ENCODE measurements at regions not wholly inside any gene's neighbourhood (a gene's known extent, or its start where the extent isn't known, plus 50 kb on each side); places are given as distances from the start of the nearest gene placed in this dataset.

GRCh38 chr7:93651603-93652159 lies 77.2 kb upstream of the CALCR start:
- no peaks in the 10 kb centered on the region for H3K4me1 ChIP-seq
- no peak overlapping the region for H3K4me3 ChIP-seq
- intact Hi-C loops (cut with DNase I; ENCODE audit: low total_unique reads) = no loop called here
- WGBS, 5 donors = 61 to 90% (median 71%) methylated on average over 1 of the region's 1 CpG
- H3K27ac ChIP-seq = no peak overlapping the region
- H3K36me3 ChIP-seq = no peaks in the 10 kb centered on the region
- no peak for TF ChIP-seq POLR2AphosphoS5 (IDR thresholded peaks at IDR 0.05)
- TF ChIP-seq POLR2A (IDR thresholded peaks at IDR 0.05) = no peak
- no peak for TF ChIP-seq CTCF (IDR thresholded peaks at IDR 0.05 in 8 of 11, conservative IDR thresholded peaks at IDR 0.05 in 3 of 11)
- DNase-seq = no peak
- no peaks in the 10 kb centered on the region for H3K27me3 ChIP-seq (replicated peaks in 1 of 7)
- no peaks in the 10 kb centered on the region for H3K9me3 ChIP-seq

- Histone ChIP-seq H3K4me3 (no peak overlapping the region), H3K27me3 (replicated peaks in 1 of 7) (no peaks in the 10 kb centered on the region), H3K9me3 (no peaks in the 10 kb centered on the region), H3K36me3 (no peaks in the 10 kb centered on the region), H3K4me1 (no peaks in the 10 kb centered on the region), H3K27ac (no peak overlapping the region)
- TF ChIP-seq CTCF (IDR thresholded peaks at IDR 0.05 in 8 of 11, conservative IDR thresholded peaks at IDR 0.05 in 3 of 11) (no peak), POLR2AphosphoS5 (IDR thresholded peaks at IDR 0.05) (no peak), POLR2A (IDR thresholded peaks at IDR 0.05) (no peak)
- intact Hi-C loops (cut with DNase I; ENCODE audit: low total_unique reads) = no loop called here
- WGBS, 5 donors = 53 to 94% (median 85%) methylated on average over 1 of the region's 1 CpG
- no peak for DNase-seq
Measured at GRCh38 chr7:93646538-93646937, 72.0 kb upstream of the CALCR start.

GRCh38 chr7:93636276-93636675 lies 61.8 kb upstream of the CALCR start:
- H3K36me3 ChIP-seq = no peaks in the 10 kb centered on the region
- no peaks in the 10 kb centered on the region for H3K9me3 ChIP-seq
- no peak for TF ChIP-seq POLR2AphosphoS5 (IDR thresholded peaks at IDR 0.05)
- TF ChIP-seq POLR2A (IDR thresholded peaks at IDR 0.05) = no peak
- TF ChIP-seq CTCF (IDR thresholded peaks at IDR 0.05 in 8 of 11, conservative IDR thresholded peaks at IDR 0.05 in 3 of 11) = no peak
- DNase-seq = no peak
- no peak overlapping the region for H3K27ac ChIP-seq
- H3K27me3 ChIP-seq (replicated peaks in 1 of 7) = no peaks in the 10 kb centered on the region
- H3K4me1 ChIP-seq = no peaks in the 10 kb centered on the region
- intact Hi-C loops (cut with DNase I; ENCODE audit: low total_unique reads) = no loop called here
- H3K4me3 ChIP-seq = no peak overlapping the region

GRCh38 chr7:93632371-93632770 lies 57.8 kb upstream of the CALCR start:
- H3K9me3 ChIP-seq = no peaks in the 10 kb centered on the region
- no peak overlapping the region for H3K27ac ChIP-seq
- no peaks in the 10 kb centered on the region for H3K36me3 ChIP-seq
- TF ChIP-seq POLR2A (IDR thresholded peaks at IDR 0.05) = no peak
- TF ChIP-seq CTCF (IDR thresholded peaks at IDR 0.05 in 8 of 11, conservative IDR thresholded peaks at IDR 0.05 in 3 of 11) = no peak
- TF ChIP-seq POLR2AphosphoS5 (IDR thresholded peaks at IDR 0.05) = no peak
- 76 to 93% (median 84%) methylated on average over 1 of the region's 1 CpG for WGBS, 5 donors
- intact Hi-C loops (cut with DNase I; ENCODE audit: low total_unique reads) = no loop called here
- no peak for DNase-seq
- H3K27me3 ChIP-seq (replicated peaks in 1 of 7) = no peaks in the 10 kb centered on the region
- no peaks in the 10 kb centered on the region for H3K4me1 ChIP-seq
- no peak overlapping the region for H3K4me3 ChIP-seq

Data from spleen (tissue), 11 donors.